Fibroblast of lung (primary cell): ENCODE measurements at regions not wholly inside any gene's neighbourhood (a gene's known extent, or its start where the extent isn't known, plus 50 kb on each side); places are given as distances from the start of the nearest gene placed in this dataset.

Experiments
- DNase-seq, 2 donors: peaks; one replicate each; pipeline versions ENCODE4 v3.0.0 to v3.0.0-alpha.2; 2010; ENCODE audit warnings: low read depth in 2 of 2
- H2AFZ ChIP-seq: 2 replicates; pipeline ENCODE4 v1.5.1; 2012; ENCODE audit warnings: low read length, control low read depth, inconsistent platforms
- H3K27ac ChIP-seq: 2 replicates; pipeline ENCODE4 v1.5.1; 2011; ENCODE audit warnings: low read length, control low read depth; ENCODE audit not compliant: insufficient read depth
- H3K27me3 ChIP-seq: 2 replicates; pipeline ENCODE4 v1.5.1; 2011; ENCODE audit warnings: mild to moderate bottlenecking, low read length; ENCODE audit not compliant: control insufficient read depth, insufficient read depth
- H3K36me3 ChIP-seq: 2 replicates; pipeline ENCODE4 v1.5.1; 2011; ENCODE audit warnings: low read length; ENCODE audit not compliant: control insufficient read depth, insufficient read depth
- H3K4me1 ChIP-seq: 2 replicates; pipeline ENCODE4 v1.5.1; 2011; ENCODE audit warnings: low read length; ENCODE audit not compliant: control insufficient read depth, insufficient read depth; ENCODE audit errors: extremely low read depth
- H3K4me2 ChIP-seq: 2 replicates; pipeline ENCODE4 v1.5.1; 2011; ENCODE audit warnings: low read length, control low read depth; ENCODE audit not compliant: insufficient read depth; ENCODE audit errors: extremely low read depth
- H3K4me3 ChIP-seq, 4 experiments: fragments of 200-600 bp in 1 of 4; sonication (generic) in 1 of 4; replicated peaks in 1 of 4; 2 replicates each; pipeline ENCODE4 v1.5.1; 2011 to 2016; ENCODE audit warnings: low read length in 4 of 4, low read depth in 3 of 4, mild to moderate bottlenecking in 3 of 4, control low read depth in 2 of 4, inconsistent platforms in 1 of 4, mixed read lengths in 1 of 4; ENCODE audit not compliant: insufficient read depth in 1 of 4; ENCODE audit errors: control extremely low read depth in 1 of 4
- H3K79me2 ChIP-seq: 2 replicates; pipeline ENCODE4 v1.5.1; 2012; ENCODE audit warnings: mild to moderate bottlenecking, low read length, inconsistent platforms; ENCODE audit not compliant: control insufficient read depth, insufficient read depth
- H3K9ac ChIP-seq: 2 replicates; pipeline ENCODE4 v1.5.1; 2011; ENCODE audit warnings: mild to moderate bottlenecking, low read length, control low read depth; ENCODE audit not compliant: insufficient read depth
- H3K9me3 ChIP-seq: 2 replicates; pipeline ENCODE4 v1.5.1; 2012; ENCODE audit warnings: low read depth, low read length; ENCODE audit not compliant: control insufficient read depth, insufficient read depth
- H4K20me1 ChIP-seq: 2 replicates; pipeline ENCODE4 v1.5.1; 2011; ENCODE audit warnings: low read length; ENCODE audit not compliant: control insufficient read depth, insufficient read depth; ENCODE audit errors: extremely low read depth
- EZH2 ChIP-seq: IDR thresholded peaks from 2 replicates; pipeline ENCODE4 v1.5.1; 2012; ENCODE audit warnings: low read length, control low read depth, mild to moderate bottlenecking; ENCODE audit errors: missing control alignments
- TF ChIP-seq, protein P1 (sequence below), 2 donors: IDR thresholded peaks in 1 of 2; conservative IDR thresholded peaks in 1 of 2; 1 replicate in 1 of 2; 2 replicates in 1 of 2; pipeline ENCODE4 v1.5.1; 2011 to 2012; ENCODE audit warnings: low read length in 2 of 2, control low read depth in 1 of 2, inconsistent platforms in 1 of 2, low read depth in 1 of 2, mild to moderate bottlenecking in 1 of 2

DNA sequence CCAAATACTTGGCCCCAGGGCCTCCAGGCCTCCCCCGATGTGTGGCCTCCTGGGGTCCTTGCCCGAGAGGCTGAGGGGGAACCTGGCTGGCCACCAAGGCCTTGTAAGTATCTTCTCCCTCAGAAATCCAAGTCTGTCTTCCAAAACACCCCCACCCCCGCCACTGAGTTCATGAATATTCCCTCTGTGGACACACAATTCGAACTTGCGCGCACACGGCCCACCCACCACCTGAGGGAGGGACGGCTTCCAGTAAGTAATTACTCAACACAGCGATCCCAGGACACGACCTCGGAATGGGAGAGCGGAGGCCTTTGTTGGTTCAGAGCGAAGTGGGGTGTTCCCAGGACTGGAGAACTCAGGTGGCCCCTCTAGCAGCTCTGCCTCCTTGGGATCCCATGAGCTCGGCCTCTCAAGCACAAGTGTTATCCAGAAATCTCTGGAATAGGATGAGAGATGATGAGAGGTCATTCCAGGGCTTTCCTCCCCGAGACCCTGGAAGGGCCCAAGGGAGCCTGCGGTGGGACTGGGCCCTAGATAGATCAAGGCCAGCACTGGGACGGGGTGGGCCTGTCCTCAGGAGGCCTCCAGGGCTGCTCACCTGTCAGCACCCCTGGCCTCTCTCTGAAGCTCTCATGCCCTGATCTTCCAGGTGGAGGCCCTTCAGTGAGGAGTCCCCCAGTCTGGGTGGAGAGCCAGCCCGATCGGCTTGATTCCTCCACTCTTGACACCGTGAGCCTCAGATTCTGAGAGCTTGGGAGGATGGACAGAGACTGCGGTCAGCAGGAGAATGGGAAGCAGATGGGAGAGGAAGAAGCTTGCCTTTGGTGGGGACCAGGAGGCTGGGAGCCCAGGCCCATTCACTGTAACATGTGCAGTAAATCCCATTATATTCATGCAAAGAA lies 219.0 kb upstream of the RTL1 start:
- Histone ChIP-seq H3K79me2 (no peaks in the 10 kb centered on the region), H2AFZ (no peak overlapping the region), H3K27me3 (no peaks in the 10 kb centered on the region), H3K9me3 (no peaks in the 10 kb centered on the region), H3K9ac (no peak overlapping the region), H3K36me3 (no peaks in the 10 kb centered on the region), H3K4me2 (no peak overlapping the region), H3K27ac (no peak overlapping the region), H3K4me3 (no peak overlapping the region), H4K20me1 (no peaks in the 10 kb centered on the region), H3K4me1 (no peaks in the 10 kb centered on the region)
- DNase-seq, result no peak
- TF ChIP-seq, protein P1, sequence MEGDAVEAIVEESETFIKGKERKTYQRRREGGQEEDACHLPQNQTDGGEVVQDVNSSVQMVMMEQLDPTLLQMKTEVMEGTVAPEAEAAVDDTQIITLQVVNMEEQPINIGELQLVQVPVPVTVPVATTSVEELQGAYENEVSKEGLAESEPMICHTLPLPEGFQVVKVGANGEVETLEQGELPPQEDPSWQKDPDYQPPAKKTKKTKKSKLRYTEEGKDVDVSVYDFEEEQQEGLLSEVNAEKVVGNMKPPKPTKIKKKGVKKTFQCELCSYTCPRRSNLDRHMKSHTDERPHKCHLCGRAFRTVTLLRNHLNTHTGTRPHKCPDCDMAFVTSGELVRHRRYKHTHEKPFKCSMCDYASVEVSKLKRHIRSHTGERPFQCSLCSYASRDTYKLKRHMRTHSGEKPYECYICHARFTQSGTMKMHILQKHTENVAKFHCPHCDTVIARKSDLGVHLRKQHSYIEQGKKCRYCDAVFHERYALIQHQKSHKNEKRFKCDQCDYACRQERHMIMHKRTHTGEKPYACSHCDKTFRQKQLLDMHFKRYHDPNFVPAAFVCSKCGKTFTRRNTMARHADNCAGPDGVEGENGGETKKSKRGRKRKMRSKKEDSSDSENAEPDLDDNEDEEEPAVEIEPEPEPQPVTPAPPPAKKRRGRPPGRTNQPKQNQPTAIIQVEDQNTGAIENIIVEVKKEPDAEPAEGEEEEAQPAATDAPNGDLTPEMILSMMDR (conservative IDR thresholded peaks at IDR 0.05 in 1 of 2, IDR thresholded peaks at IDR 0.05 in 1 of 2; ENCODE audit: low read depth in 1 of 2, low read length in 2 of 2), result no peak
- no peak for TF ChIP-seq EZH2

DNA sequence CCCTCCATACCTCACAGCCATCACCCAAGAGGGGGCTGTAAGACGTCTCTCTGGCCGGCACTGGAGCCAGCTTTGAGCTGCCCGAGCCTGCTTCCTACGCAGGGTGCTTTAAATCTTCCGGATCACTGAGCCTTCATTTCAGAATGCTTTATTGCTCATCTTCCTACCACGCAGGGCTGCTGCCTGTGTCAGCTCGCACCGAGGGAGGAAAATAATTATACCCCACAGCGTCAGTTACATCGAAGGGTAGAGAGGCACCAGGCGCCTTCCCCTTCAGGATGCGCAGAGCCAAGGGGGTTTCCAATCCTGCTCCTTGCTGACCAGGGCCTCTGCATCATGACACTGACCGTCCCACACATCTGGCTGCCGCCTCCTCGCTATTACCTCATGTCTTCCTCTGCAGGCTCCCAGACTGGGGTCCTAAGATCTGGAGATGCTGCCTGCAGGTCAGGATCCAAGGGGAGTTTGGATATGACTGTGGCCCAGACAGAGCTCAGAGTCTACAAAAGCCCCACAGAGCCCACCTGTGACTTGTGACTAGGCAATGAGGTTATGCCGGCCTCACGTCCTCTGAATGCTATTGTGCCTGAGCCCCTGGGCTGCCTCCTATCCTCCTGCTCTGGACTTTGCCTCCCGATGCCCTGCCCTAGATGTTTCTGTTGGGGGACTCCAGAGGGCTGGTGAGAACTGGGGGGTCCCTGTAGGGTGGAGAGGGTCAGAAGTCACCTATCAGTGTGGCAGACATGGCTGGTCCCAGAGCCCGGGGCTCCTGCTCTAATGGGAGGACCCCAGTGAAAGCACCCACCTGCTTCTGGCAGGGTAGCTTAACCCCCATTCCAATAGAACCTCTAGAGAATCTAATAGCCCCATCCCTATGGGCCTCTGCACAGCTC lies 220.3 kb upstream of the RTL1 start:
- TF ChIP-seq, protein P1 (conservative IDR thresholded peaks at IDR 0.05 in 1 of 2, IDR thresholded peaks at IDR 0.05 in 1 of 2; ENCODE audit: low read depth in 1 of 2, low read length in 2 of 2), result no peak
- TF ChIP-seq EZH2, result no peak
- H3K79me2 ChIP-seq, result no peaks in the 10 kb centered on the region
- no peaks in the 10 kb centered on the region for H3K36me3 ChIP-seq
- peak in 1 of 2 donors; percentile 40 for DNase-seq
- H2AFZ ChIP-seq, result no peak overlapping the region
- no peaks in the 10 kb centered on the region for H3K27me3 ChIP-seq
- no peaks in the 10 kb centered on the region for H3K4me1 ChIP-seq
- H3K4me2 ChIP-seq, result no peak overlapping the region
- H3K4me3 ChIP-seq, result no peak overlapping the region
- H3K27ac ChIP-seq, result no peak overlapping the region
- no peaks in the 10 kb centered on the region for H4K20me1 ChIP-seq
- no peaks in the 10 kb centered on the region for H3K9me3 ChIP-seq
- H3K9ac ChIP-seq, result no peak overlapping the region

- no peak overlapping the region for H2AFZ ChIP-seq
- H4K20me1 ChIP-seq, result no peaks in the 10 kb centered on the region
- no peak overlapping the region for H3K9ac ChIP-seq
- TF ChIP-seq EZH2, result no peak
- TF ChIP-seq, protein P1 (conservative IDR thresholded peaks at IDR 0.05 in 1 of 2, IDR thresholded peaks at IDR 0.05 in 1 of 2; ENCODE audit: low read depth in 1 of 2, low read length in 2 of 2), result no peak
- H3K4me2 ChIP-seq, result no peak overlapping the region
- no peaks in the 10 kb centered on the region for H3K79me2 ChIP-seq
- H3K4me3 ChIP-seq, result no peak overlapping the region
- no peak for DNase-seq
- no peaks in the 10 kb centered on the region for H3K4me1 ChIP-seq
- no peaks in the 10 kb centered on the region for H3K9me3 ChIP-seq
- H3K27ac ChIP-seq, result no peak overlapping the region
- no peaks in the 10 kb centered on the region for H3K36me3 ChIP-seq
- no peaks in the 10 kb centered on the region for H3K27me3 ChIP-seq
These were observed 221.3 kb upstream of the RTL1 start for GRCh38 chr14:101124815-101125214.
